ENCODE measurements at regions not wholly inside any gene's neighbourhood (a gene's known extent, or its start where the extent isn't known, plus 50 kb on each side); places are given as distances from the start of the nearest gene placed in this dataset.

DNA sequence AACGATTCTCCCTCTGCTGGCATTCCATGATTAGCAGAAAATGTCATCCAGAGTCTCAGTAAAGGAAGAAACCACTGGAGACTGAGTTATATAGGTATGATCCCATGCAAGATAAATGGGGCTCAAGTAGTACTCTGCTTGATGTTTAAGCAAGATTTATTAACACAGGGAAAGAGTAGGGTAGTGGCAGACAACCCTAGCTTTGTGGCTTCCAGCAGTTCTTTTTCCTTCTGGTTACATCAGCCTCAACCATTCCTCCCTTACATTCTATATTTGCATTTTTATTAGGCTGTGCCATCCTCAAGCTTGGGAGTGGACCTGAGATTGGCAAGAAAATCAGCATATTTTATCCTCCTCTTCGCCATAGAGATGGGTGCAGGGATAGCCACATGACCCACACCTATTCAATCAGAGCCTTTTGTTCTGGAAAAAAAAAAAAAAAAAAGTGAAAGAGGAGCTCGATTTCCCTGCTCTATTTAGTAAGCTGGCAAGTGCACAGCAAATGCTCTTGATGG lies 402.1 kb downstream of the ZNF536 start:
- DNase-seq: no peak
- no peaks in the 10 kb centered on the region for H3K36me3 ChIP-seq
- peaks cover 19% of the 10 kb centered on the region for H3K9me3 ChIP-seq (replicated peaks)
- no peak overlapping the region for H3K27ac ChIP-seq (replicated peaks)
- no peak overlapping the region for H3K4me3 ChIP-seq
- H3K4me1 ChIP-seq: no peaks in the 10 kb centered on the region
- H3K27me3 ChIP-seq (ENCODE audit: low read depth): peaks cover 13% of the 10 kb centered on the region
- TF ChIP-seq, protein P1, sequence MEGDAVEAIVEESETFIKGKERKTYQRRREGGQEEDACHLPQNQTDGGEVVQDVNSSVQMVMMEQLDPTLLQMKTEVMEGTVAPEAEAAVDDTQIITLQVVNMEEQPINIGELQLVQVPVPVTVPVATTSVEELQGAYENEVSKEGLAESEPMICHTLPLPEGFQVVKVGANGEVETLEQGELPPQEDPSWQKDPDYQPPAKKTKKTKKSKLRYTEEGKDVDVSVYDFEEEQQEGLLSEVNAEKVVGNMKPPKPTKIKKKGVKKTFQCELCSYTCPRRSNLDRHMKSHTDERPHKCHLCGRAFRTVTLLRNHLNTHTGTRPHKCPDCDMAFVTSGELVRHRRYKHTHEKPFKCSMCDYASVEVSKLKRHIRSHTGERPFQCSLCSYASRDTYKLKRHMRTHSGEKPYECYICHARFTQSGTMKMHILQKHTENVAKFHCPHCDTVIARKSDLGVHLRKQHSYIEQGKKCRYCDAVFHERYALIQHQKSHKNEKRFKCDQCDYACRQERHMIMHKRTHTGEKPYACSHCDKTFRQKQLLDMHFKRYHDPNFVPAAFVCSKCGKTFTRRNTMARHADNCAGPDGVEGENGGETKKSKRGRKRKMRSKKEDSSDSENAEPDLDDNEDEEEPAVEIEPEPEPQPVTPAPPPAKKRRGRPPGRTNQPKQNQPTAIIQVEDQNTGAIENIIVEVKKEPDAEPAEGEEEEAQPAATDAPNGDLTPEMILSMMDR (IDR thresholded peaks at IDR 0.05; ENCODE audit: borderline replicate concordance): no peak
- intact Hi-C loops (cut with micrococcal nuclease): no loop called here

DNA sequence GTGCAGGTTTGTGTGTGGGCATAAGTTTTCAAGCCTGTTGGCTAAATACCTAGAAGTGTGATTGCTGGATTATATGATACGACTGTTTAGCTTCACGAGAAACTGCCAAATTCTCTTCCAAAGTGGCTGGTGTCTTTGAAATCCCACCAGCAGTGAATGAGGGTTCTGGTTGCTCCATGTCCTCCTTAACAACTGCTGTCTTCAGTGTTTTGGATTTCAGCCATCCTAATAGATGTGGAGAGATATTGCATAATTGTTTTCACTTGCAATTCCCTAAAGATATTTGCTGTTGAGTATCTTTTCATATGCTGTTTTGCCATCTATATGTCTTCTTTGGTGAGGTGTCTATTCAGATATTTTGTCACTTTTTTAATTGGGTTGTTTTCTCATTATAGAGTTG lies 390.5 kb downstream of the ZNF536 start:
- Histone ChIP-seq H3K27me3 (ENCODE audit: low read depth) (no peaks in the 10 kb centered on the region), H3K9me3 (replicated peaks) (peaks cover 7% of the 10 kb centered on the region), H3K36me3 (no peaks in the 10 kb centered on the region), H3K4me1 (no peaks in the 10 kb centered on the region), H3K4me3 (no peak overlapping the region), H3K27ac (replicated peaks) (no peak overlapping the region)
- intact Hi-C loops (cut with micrococcal nuclease): no loop called here
- TF ChIP-seq, protein P1 (IDR thresholded peaks at IDR 0.05; ENCODE audit: borderline replicate concordance): no peak
- DNase-seq: no peak

DNA sequence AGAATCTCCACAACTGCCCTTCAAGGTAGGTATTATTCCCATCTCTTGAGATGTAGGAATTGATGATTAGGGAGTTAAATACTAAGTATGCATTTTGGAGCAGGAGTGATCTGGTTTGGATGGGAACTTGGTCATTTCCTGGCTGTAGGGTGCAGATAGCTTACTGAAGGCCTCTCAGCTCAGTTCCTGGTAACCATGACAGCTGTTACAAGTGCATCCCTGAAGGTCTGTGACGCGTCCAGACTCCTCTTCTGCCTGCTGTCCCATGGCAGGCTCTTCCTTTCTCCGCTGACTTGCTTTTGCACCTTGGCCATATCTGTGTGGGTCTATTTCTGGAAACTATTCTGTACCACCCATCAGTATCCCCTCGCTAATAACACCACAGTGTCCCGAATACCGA lies 387.8 kb downstream of the ZNF536 start:
- no peak overlapping the region for H3K27ac ChIP-seq (replicated peaks)
- TF ChIP-seq, protein P1 (IDR thresholded peaks at IDR 0.05; ENCODE audit: borderline replicate concordance): no peak
- H3K27me3 ChIP-seq (ENCODE audit: low read depth): no peaks in the 10 kb centered on the region
- no peak overlapping the region for H3K4me3 ChIP-seq
- DNase-seq: no peak
- intact Hi-C loops (cut with micrococcal nuclease): no loop called here
- no peaks in the 10 kb centered on the region for H3K36me3 ChIP-seq
- H3K4me1 ChIP-seq: no peaks in the 10 kb centered on the region
- H3K9me3 ChIP-seq (replicated peaks): peaks cover 7% of the 10 kb centered on the region

DNA sequence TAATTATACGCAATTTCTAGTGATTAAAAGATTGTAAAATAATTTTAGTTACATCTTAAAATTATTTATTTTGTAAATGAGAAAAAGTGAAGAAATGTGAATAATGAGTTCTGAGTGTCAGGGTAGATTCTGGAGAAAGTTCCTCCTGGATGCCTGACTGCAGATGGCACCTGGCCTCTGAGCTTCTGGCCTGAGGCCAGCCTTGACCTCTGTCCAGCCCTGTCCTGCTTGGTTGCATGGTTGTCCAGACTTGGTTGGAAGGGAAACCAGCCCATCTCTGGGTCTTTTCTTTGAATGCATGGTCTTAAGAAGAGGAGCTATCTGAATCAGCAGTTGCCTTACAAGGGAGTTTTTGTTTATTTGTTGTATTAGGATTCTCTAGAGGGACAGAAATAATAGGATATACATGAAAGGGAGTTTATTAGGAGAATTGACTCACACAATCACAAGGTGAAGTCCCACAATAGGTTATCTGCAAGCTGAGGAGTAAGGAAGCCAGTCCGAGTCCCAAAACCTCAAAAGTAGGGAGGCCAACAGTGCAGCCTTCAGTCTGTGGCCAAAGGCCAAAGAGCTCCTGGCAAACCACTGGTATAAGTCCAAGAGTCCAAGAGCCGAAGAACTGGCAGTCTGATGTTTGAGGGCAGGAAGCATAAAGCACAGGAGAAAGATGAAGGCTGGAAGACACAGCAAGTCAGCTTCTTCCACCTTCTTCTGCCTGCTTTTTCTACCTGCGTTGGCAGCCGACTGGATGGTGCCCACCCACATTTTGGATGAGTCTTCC lies 385.8 kb downstream of the ZNF536 start:
- H3K4me3 ChIP-seq: no peak overlapping the region
- no peaks in the 10 kb centered on the region for H3K36me3 ChIP-seq
- H3K4me1 ChIP-seq: peaks cover 14% of the 10 kb centered on the region
- no peaks in the 10 kb centered on the region for H3K27me3 ChIP-seq (ENCODE audit: low read depth)
- no peak overlapping the region for H3K27ac ChIP-seq (replicated peaks)
- TF ChIP-seq, protein P1 (IDR thresholded peaks at IDR 0.05; ENCODE audit: borderline replicate concordance): no peak
- no peaks in the 10 kb centered on the region for H3K9me3 ChIP-seq (replicated peaks)
- intact Hi-C loops (cut with micrococcal nuclease): no loop called here
- no peak for DNase-seq

DNA sequence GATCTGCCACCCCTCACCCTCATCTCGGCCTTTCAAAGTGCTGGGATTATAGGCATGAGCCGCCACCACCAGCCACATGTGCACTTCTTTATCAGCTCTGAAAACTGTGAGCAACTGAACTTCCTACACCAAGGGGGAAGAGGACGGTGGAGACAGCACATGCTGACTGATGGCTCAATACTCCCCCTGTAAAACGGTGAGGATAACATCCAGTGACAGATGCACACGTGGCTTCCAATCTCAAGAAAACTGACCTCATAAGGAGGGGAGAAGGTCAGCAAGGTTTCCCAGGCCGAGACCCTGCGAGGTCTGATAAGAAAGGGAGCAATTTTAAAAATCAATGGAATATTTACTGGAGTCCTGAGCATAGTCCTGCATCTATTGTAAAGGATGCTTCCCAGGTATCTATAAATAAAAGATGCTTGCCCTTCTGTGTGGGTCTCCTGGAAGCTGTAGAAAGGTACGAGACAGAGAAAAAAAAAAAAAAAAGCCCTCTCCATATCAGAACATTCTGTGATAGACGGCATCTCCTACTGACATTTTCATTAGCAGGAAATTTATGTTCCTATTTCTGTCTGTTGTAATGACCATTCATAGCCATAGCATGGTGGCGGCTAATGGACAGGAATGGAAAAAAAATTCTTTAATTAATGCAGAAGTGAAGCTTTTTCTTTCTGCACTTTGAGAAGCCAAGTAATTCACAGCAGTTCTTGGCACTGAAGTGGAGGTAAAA lies 385.1 kb downstream of the ZNF536 start:
- intact Hi-C loops (cut with micrococcal nuclease): no loop called here
- Histone ChIP-seq H3K9me3 (replicated peaks) (no peaks in the 10 kb centered on the region), H3K27ac (replicated peaks) (no peak overlapping the region), H3K36me3 (no peaks in the 10 kb centered on the region), H3K4me3 (no peak overlapping the region), H3K27me3 (ENCODE audit: low read depth) (no peaks in the 10 kb centered on the region), H3K4me1 (peaks cover 14% of the 10 kb centered on the region)
- TF ChIP-seq, protein P1 (IDR thresholded peaks at IDR 0.05; ENCODE audit: borderline replicate concordance): no peak
- DNase-seq: no peak

All from left ventricle myocardium inferior (tissue), 1 donor.